ENCODE measurements at regions not wholly inside any gene's neighbourhood (a gene's known extent, or its start where the extent isn't known, plus 50 kb on each side); places are given as distances from the start of the nearest gene placed in this dataset.

GRCh38 chr9:14389657-14390056 lies 75.7 kb upstream of the NFIB start:
- no peak for DNase-seq

GRCh38 chr9:14389146-14389545 lies 75.2 kb upstream of the NFIB start:
- DNase-seq: no peak

DNA sequence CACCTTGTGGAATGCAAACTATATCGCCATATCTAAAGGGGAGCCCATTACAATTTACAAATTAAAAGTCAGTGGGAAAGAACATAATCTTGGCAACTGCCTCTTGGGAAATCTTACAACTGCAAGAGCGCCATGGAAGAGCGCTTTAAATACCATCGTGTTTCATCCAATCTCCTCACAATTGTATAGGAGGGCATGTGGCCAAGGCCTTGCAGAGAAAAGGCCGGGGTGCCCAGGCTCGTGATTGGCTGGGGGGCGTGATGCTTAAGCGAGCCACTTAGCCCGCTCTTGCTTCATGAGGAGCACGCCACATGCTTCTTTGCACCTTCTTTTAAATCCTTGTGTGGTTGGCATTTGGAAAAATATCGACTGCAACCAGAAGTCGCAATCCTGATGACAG lies 69.8 kb upstream of the NFIB start:
- no peak for DNase-seq

DNA sequence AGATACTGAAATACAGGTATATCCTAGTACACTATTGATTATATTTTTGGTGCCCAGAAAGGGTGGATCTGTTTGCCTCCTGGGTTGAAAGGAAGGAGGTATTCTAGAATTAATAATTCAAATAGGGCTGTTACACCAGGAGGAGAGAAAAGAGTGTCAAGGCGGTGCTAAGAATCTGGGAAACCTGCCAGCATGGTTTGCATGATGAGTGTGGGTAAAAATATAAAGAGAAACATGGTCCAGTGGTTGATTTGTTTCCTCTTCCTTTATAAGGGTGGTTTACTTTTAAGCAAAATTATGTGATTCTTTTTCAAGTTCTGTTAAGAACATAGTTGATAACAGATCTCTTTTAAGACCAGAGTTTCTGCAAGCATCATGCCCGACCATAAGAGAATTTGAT lies 69.4 kb upstream of the NFIB start:
- DNase-seq: no peak

DNA sequence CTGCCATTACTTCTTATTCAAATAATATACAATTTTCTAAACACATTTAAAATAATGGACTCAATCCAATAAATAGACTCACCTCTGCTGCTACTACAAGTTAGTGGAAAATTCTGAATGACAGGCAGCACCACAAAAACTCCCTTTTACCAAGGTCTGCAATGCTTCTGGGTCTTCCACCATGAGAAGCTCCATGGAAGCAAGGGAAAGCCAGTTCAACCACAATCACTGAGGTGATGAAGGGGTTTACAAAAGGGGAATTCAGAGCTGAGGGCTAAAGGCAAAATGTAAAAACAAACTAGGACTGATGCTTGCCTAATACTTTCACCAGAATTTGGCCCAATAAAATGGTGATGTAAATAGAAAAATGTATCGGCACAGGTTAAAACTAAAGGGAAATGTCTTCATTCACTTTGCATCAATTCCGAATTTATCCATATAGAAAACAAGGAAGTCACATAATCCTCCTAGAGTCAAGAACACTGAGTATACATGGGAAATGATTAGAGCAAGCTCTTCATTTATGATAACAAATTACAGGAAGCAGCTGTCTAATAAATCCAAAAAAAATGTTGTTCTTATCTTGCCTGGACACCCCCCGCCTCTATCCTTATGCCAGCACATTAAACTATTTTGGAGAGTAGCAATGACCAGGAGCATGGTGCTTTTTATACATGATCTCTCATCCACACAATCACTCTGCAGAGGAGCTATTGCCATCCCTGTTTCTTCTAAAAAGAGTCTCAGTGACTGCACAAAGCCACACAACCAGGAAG lies 66.3 kb upstream of the NFIB start:
- no peak for DNase-seq

GRCh38 chr9:14379280-14379679 lies 65.3 kb upstream of the NFIB start:
- no peak for DNase-seq

DNA sequence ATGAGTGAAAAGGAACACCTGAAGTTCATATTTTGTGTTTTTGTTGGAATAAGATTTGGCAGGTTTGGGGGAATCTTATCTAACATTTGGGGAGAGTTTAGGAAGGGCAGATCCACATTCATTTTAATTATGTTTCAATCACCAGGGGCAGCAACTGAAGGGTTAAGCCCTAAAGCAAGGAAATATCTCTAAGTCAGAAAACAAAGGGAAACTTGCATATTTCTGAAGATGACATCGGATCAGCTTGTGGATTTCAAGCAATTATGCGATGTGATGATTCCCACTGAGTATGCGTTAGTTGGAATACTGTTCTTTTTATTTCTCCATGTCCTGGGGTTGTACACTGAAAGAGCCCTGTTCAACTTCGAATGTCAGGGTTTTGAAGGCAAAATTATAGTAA lies 59.8 kb upstream of the NFIB start:
- no peak for DNase-seq

DNA sequence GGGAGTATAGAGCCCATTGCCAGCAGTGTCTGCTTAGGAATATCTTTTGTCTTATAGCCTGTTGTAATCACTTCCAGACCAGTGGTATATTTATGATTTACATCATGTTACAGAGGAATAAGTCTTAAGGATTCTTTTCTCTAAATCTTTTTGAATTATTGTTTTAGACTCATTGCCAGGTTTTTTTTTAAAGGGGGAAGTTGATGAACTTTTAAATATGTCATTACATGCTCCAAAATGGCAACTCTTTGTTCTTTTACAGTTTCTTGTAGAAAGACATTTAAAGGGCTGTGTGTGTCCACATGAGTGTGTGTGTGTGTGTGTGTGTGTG lies 59.4 kb upstream of the NFIB start:
- DNase-seq: no peak

DNA sequence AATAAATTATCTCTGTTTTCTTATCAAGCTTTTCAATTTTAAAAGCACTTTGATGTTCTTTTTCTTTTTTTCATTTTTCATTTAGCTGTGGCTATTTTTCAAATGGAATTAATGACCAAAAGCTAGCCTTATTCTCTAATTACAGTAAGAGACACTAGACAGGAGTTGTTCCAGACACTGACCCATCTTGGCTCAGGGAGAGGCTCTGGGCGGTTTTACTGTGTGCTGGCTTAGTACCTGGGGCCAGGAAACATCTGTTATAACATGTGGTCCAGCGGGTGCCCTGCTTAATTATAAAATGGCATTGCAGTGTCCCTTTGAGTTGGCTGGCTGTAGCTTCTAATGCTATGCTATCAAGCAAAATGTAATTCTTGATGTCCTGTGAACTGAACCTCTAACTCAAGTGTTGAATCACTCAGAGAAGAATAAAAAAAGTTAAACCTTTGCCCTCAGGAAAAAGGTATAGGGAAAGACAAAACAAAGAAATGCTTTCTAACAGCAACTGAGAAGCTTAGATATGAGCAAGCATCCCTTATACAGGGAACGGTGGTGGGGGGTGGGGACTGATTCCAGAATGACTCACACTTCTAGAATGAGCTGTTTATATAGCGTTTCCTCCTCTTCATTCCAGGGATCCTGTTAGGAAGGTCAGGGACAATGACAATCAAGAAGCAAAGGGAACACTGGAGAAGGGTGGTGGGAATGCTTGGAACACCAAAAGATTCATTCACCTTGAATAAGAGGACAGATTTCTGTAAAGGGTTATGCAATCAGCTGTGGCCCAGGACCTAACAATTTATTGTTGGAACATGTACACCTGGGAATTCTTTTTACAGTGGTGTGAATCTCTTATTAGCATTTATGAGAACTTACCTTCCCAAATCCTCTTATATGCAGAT lies 58.7 kb upstream of the NFIB start:
- no peak for DNase-seq

DNA sequence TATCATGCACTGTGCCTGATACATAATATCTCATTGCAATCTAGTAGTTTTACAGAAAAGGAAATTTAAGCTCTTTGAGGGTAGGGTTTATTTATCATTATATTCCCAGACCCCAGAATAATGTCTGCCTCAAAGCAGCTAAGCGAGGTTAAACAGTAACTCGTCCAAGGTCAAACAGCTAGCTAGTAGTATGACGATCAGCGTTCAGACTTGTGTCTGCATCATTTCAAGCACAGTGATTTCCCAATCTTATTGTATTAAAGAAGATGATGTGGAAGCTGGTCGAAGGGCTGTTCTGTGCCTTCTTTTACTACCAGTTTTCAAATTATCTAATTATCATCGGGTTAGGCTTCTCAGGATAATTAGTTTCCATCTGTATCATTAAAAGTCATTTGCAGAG lies 55.1 kb upstream of the NFIB start:
- no peak for DNase-seq

DNA sequence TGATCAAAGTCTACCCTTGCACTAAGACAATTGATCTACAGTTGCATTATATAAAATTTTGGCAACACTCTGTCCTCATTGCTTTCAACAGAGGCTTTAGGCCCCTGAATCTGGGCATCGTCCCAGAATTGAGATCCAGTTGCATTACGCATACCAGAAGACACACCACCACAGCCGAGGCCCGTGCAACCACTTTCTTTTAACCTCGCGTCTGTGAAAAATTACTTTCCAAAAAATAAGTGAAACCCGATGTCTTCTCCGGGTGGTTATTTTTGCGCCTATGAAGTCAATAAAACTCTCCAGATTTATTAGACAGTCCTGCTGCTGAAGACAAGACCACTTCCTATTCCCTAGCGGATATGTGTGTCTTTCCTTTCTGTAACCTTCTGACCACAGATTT lies 52.1 kb upstream of the NFIB start:
- no peak for DNase-seq

- no peak for DNase-seq
Observed at GRCh38 chr9:14365670-14366069, 51.7 kb upstream of the NFIB start.

All from hippocampal formation (tissue), 2 donors.